GM19043 (cell line): ENCODE measurements at regions not wholly inside any gene's neighbourhood (a gene's known extent, or its start where the extent isn't known, plus 50 kb on each side); places are given as distances from the start of the nearest gene placed in this dataset.

ENCODE experiments used
- ATAC-seq: cut with Tn5 transposase; IDR thresholded peaks from one replicate; pipeline ENCODE4 v1.9.1; 2021; ENCODE audit warnings: low read depth; ENCODE audit not compliant: unreplicated experiment

- no peak for ATAC-seq
Measured at GRCh38 chr13:70923863-70924752, 815.9 kb upstream of the KLHL1 start.

GRCh38 chr13:70911286-70911685 lies 803.0 kb upstream of the KLHL1 start:
- no peak for ATAC-seq

GRCh38 chr13:70908795-70909194 lies 800.5 kb upstream of the KLHL1 start:
- ATAC-seq: no peak

GRCh38 chr13:70905035-70905434 lies 796.8 kb upstream of the KLHL1 start:
- no peak for ATAC-seq

- no peak for ATAC-seq
Measured at GRCh38 chr13:70896136-70896535, 787.9 kb upstream of the KLHL1 start.

- ATAC-seq: no peak
Measured at GRCh38 chr13:70895599-70895998, 787.3 kb upstream of the KLHL1 start.

GRCh38 chr13:70894258-70894657 lies 786.0 kb upstream of the KLHL1 start:
- ATAC-seq: no peak

GRCh38 chr13:70893832-70894231 lies 785.6 kb upstream of the KLHL1 start:
- no peak for ATAC-seq

GRCh38 chr13:70890289-70890688 lies 782.0 kb upstream of the KLHL1 start:
- no peak for ATAC-seq

GRCh38 chr13:70889163-70889562 lies 780.9 kb upstream of the KLHL1 start:
- no peak for ATAC-seq

GRCh38 chr13:70884196-70884595 lies 775.9 kb upstream of the KLHL1 start:
- no peak for ATAC-seq

- no peak for ATAC-seq
Measured at GRCh38 chr13:70874636-70875035, 766.4 kb upstream of the KLHL1 start.

GRCh38 chr13:70864731-70865130 lies 756.5 kb upstream of the KLHL1 start:
- ATAC-seq: no peak

- ATAC-seq: no peak
Measured at GRCh38 chr13:70856711-70857110, 748.5 kb upstream of the KLHL1 start.

GRCh38 chr13:70856025-70856424 lies 747.8 kb upstream of the KLHL1 start:
- ATAC-seq: no peak

- no peak for ATAC-seq
Measured at GRCh38 chr13:70849222-70849621, 741.0 kb upstream of the KLHL1 start.

GRCh38 chr13:70844391-70845108 lies 736.3 kb upstream of the KLHL1 start:
- ATAC-seq: no peak

GRCh38 chr13:70842062-70842644 lies 733.9 kb upstream of the KLHL1 start:
- ATAC-seq: no peak

- no peak for ATAC-seq
Measured at GRCh38 chr13:70841240-70842061, 733.2 kb upstream of the KLHL1 start.

GRCh38 chr13:70835371-70835770 lies 727.1 kb upstream of the KLHL1 start:
- no peak for ATAC-seq

- no peak for ATAC-seq
Measured at GRCh38 chr13:70829748-70830147, 721.5 kb upstream of the KLHL1 start.
